Thoracic aorta (tissue), 2 donors: ENCODE measurements at regions not wholly inside any gene's neighbourhood (a gene's known extent, or its start where the extent isn't known, plus 50 kb on each side); places are given as distances from the start of the nearest gene placed in this dataset.
"Not testable (repeated sequence)": the region's sequence is repeated elsewhere in the genome, so short reads cannot be mapped to it uniquely, and the experiment has no call there.

Source experiments
- ATAC-seq: fragments of 150-250 bp; one replicate; pipeline ENCODE4 v1.8.0; 2017; ENCODE audit warnings: low read depth; ENCODE audit not compliant: insufficient number of reproducible peaks, low FRiP score
- DNase-seq: peaks from one replicate; pipeline ENCODE4 v3.0.0-alpha.2; 2020; ENCODE audit warnings: low spot score
- H3K27ac ChIP-seq, 2 donors: fragments of 200-600 bp; sonication (generic); 1 replicate in 1 of 2; 2 replicates in 1 of 2; pipeline ENCODE4 v1.5.1; 2016; ENCODE audit warnings: mild to moderate bottlenecking in 2 of 2, moderate library complexity in 2 of 2
- H3K27me3 ChIP-seq: fragments of 200-600 bp; sonication (generic); replicated peaks from 2 replicates; pipeline ENCODE4 v1.6.0; 2016; ENCODE audit warnings: mild to moderate bottlenecking; ENCODE audit not compliant: insufficient read depth
- H3K36me3 ChIP-seq: fragments of 200-600 bp; sonication (generic); one replicate; pipeline ENCODE4 v1.5.1; 2016
- H3K4me1 ChIP-seq, 2 donors: fragments of 200-600 bp; sonication (generic); 1 replicate in 1 of 2; 2 replicates in 1 of 2; pipeline versions ENCODE4 v1.5.1 to v1.6.0; 2016; ENCODE audit warnings: low read depth in 2 of 2, mild to moderate bottlenecking in 1 of 2; ENCODE audit not compliant: control insufficient read depth in 1 of 2
- H3K4me3 ChIP-seq: fragments of 200-600 bp; sonication (generic); 2 replicates; pipeline ENCODE4 v1.5.1; 2016; ENCODE audit warnings: mild to moderate bottlenecking
- H3K9me3 ChIP-seq: fragments of 200-600 bp; sonication (generic); 2 replicates; pipeline ENCODE4 v1.5.1; 2016
- TF ChIP-seq, protein P1 (sequence below): fragments of 200-600 bp; sonication (generic); IDR thresholded peaks from one replicate; pipeline ENCODE4 v1.5.1; 2019; ENCODE audit warnings: antibody characterized with exemption

DNA sequence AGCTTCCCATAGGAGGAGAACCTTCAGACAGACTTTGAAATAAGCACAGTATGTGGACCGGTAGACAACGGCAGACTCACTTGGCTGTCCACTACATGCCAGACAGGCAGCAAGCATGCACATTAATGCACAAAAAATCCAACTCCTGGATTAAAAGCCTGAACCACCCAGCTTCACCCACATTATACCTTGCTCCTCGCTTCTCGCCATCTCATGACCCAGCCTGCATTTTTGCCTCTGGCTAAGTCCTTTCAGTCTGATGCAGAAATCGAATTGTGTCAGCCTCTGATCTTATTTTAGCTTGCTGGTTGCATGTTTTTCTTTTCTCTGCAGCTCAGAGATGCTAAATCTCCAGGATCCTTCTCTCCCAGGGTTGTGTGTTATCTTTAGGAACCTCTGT is 358.7 kb downstream of the RFC3 start:
- DNase-seq, result no peak
- ATAC-seq, result no peak
- Histone ChIP-seq H3K4me3 (no peak overlapping the region), H3K9me3 (no peaks in the 10 kb centered on the region), H3K4me1 (peaks cover 0 to 18% of the 10 kb centered on the region in 2 donors), H3K27me3 (no peaks in the 10 kb centered on the region), H3K27ac (no peak overlapping the region), H3K36me3 (no peaks in the 10 kb centered on the region)
- TF ChIP-seq, protein P1, sequence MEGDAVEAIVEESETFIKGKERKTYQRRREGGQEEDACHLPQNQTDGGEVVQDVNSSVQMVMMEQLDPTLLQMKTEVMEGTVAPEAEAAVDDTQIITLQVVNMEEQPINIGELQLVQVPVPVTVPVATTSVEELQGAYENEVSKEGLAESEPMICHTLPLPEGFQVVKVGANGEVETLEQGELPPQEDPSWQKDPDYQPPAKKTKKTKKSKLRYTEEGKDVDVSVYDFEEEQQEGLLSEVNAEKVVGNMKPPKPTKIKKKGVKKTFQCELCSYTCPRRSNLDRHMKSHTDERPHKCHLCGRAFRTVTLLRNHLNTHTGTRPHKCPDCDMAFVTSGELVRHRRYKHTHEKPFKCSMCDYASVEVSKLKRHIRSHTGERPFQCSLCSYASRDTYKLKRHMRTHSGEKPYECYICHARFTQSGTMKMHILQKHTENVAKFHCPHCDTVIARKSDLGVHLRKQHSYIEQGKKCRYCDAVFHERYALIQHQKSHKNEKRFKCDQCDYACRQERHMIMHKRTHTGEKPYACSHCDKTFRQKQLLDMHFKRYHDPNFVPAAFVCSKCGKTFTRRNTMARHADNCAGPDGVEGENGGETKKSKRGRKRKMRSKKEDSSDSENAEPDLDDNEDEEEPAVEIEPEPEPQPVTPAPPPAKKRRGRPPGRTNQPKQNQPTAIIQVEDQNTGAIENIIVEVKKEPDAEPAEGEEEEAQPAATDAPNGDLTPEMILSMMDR, result no peak

DNA sequence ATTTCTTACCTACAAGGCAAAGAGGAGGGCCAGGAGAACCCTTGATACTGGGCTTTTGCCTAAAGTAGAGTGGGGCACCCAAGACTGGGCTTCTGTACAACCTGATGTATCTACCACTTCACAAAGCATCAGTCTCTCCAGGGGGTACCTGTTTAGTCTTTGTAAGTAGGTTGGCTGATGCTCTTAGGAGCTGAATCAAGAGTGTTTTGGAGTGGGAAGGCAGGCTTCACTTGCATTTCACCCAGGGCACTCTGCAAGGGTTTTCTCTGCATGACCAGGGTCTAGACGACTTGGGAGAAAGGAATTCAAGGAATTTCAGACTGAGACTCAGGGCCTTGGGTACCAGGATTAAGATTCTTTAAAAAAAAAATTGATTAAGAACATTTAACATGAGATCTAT is 361.5 kb downstream of the RFC3 start:
- Histone ChIP-seq H3K27me3 (no peaks in the 10 kb centered on the region), H3K36me3 (no peaks in the 10 kb centered on the region), H3K27ac (peak overlapping the region in 1 of 2 donors; percentile 6), H3K9me3 (no peaks in the 10 kb centered on the region), H3K4me1 (peaks cover 0 to 18% of the 10 kb centered on the region in 2 donors), H3K4me3 (no peak overlapping the region)
- no peak for ATAC-seq
- DNase-seq, result no peak
- TF ChIP-seq, protein P1, result no peak

DNA sequence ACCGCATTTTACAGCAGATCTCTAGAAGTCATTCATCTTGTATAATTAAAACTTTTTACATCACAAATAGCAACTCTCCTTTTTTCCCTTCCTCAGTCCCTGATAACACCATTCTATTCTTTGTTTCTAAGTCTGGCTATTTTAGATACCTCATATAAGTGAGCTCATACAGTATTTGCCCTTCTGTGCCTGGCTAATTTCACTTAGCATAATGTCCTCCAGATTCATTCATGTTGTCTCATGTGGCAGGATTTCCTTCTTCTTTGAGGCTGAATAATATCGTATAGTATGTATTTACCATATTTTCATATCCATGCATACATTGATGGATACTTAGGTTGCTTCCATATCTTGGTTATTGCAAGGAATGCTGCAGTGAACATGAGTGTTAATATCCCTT is 362.0 kb downstream of the RFC3 start:
- Histone ChIP-seq H3K4me1 (peaks cover 0 to 18% of the 10 kb centered on the region in 2 donors), H3K9me3 (no peaks in the 10 kb centered on the region), H3K36me3 (no peaks in the 10 kb centered on the region), H3K4me3 (no peak overlapping the region), H3K27me3 (no peaks in the 10 kb centered on the region), H3K27ac (peak overlapping the region in 1 of 2 donors; percentile 6)
- no peak for ATAC-seq
- TF ChIP-seq, protein P1, result no peak
- DNase-seq, result no peak

DNA sequence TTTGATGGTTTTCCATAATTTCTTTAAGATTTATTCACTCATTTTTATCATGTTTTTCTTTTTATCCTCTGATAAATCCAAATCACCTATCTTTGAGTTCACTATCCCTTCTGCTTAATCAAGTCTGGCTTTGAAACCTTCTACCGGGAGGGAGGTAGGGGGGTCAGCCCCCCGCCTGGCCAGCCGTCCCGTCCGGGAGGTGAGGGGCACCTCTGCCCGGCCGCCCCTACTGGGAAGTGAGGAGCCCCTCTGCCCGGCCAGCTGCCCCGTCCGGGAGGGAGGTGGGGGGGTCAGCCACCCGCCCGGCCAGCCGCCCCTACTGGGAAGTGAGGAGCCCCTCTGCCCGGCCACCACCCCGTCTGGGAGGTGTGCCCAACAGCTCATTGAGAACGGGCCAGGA is 363.3 kb downstream of the RFC3 start:
- DNase-seq, H3K9me3 ChIP-seq, H3K4me3 ChIP-seq, H3K36me3 ChIP-seq, H3K27me3 ChIP-seq, ATAC-seq, H3K27ac ChIP-seq: not testable (repeated sequence)
- peaks cover 0 to 18% of the 10 kb centered on the region in 2 donors for H3K4me1 ChIP-seq

DNA sequence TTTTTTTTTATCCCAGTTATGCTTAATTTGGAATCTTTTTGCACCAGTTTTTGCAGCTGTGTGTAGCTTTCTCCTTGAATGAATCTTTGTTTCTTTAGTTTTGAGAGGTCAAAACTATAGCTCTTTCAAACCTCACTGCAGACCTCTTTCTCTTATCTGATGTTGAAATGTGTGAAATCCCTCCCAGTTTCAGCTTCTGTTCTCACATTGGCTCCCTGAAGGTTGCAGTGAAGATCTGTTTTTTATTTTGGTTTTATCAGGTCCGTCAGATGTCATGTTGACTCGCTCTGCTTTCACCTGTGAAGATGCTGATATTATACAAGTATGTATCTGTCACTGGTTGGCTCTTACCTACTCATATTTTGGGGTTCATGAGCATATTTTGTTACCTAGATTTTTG is 372.0 kb downstream of the RFC3 start:
- Histone ChIP-seq H3K4me1 (no peaks in the 10 kb centered on the region), H3K4me3 (no peak overlapping the region), H3K27me3 (no peaks in the 10 kb centered on the region), H3K36me3 (no peaks in the 10 kb centered on the region), H3K27ac (no peak overlapping the region), H3K9me3 (no peaks in the 10 kb centered on the region)
- TF ChIP-seq, protein P1, result no peak
- DNase-seq, result no peak
- no peak for ATAC-seq
